ENCODE measurements at regions not wholly inside any gene's neighbourhood (a gene's known extent, or its start where the extent isn't known, plus 50 kb on each side); places are given as distances from the start of the nearest gene placed in this dataset.

- Histone ChIP-seq H3K4me3 (no peak overlapping the region), H3K9me3 (no peaks in the 10 kb centered on the region), H3K4me1 (peaks cover 0 to 28% (median 0%) of the 10 kb centered on the region in 12 donors), H3K36me3 (no peaks in the 10 kb centered on the region), H3K27me3 (no peaks in the 10 kb centered on the region), H3K27ac (no peak overlapping the region)
- DNase-seq (no peak), ATAC-seq (no peak)
- intact Hi-C loops (cut with DNase I): no loop called here
- WGBS, 4 donors: 73 to 82% (median 78%) methylated on average over 8 of the region's 8 CpGs
- TF ChIP-seq POLR2A (IDR thresholded peaks at IDR 0.05) (no peak), CTCF (IDR thresholded peaks at IDR 0.05) (no peak)
Observed at GRCh38 chr5:173744551-173744950, 128.1 kb upstream of the BOD1 start.

- ATAC-seq: peak in 1 of 4 donors; percentile 27
Observed at GRCh38 chr5:173745123-173745522, 128.7 kb upstream of the BOD1 start.

GRCh38 chr5:173745557-173745956, 129.1 kb upstream of the BOD1 start:
- Histone ChIP-seq H3K36me3 (no peaks in the 10 kb centered on the region), H3K27me3 (no peaks in the 10 kb centered on the region), H3K27ac (no peak overlapping the region), H3K9me3 (no peaks in the 10 kb centered on the region), H3K4me3 (no peak overlapping the region), H3K4me1 (peaks cover 0 to 28% (median 0%) of the 10 kb centered on the region in 12 donors)
- intact Hi-C loops (cut with DNase I): loop anchor here in 1 of 10 donors (5.0 kb wide), 1 partner anchor 33 kb away; no protein-coding TSS in a partner anchor
- DNase-seq (no peak), ATAC-seq (no peak)
- TF ChIP-seq POLR2A (IDR thresholded peaks at IDR 0.05) (no peak), CTCF (IDR thresholded peaks at IDR 0.05) (no peak)
- WGBS, 4 donors: 82 to 88% (median 86%) methylated on average over 7 of the region's 7 CpGs

More at GRCh38 chr5:173745123-173745522, 128.7 kb upstream of the BOD1 start:
- intact Hi-C loops (cut with DNase I): loop anchor here in 1 of 10 donors (5.0 kb wide), 1 partner anchor 33 kb away; no protein-coding TSS in a partner anchor
- no peak overlapping the region for H3K27ac ChIP-seq
- no peak for TF ChIP-seq CTCF (IDR thresholded peaks at IDR 0.05)
- no peaks in the 10 kb centered on the region for H3K9me3 ChIP-seq
- 71 to 87% (median 74%) methylated on average over 4 of the region's 4 CpGs for WGBS, 4 donors
- DNase-seq: no peak
- H3K4me1 ChIP-seq: peaks cover 0 to 28% (median 0%) of the 10 kb centered on the region in 12 donors
- H3K4me3 ChIP-seq: no peak overlapping the region
- H3K36me3 ChIP-seq: no peaks in the 10 kb centered on the region
- H3K27me3 ChIP-seq: no peaks in the 10 kb centered on the region

GRCh38 chr5:173746047-173746646, 129.7 kb upstream of the BOD1 start:
- ATAC-seq (no peak), DNase-seq (no peak)
- no peak overlapping the region for H3K27ac ChIP-seq
- H3K36me3 ChIP-seq: no peaks in the 10 kb centered on the region
- intact Hi-C loops (cut with DNase I): loop anchor here in 1 of 10 donors (5.0 kb wide), 1 partner anchor 34 kb away; no protein-coding TSS in a partner anchor
- H3K4me3 ChIP-seq: no peak overlapping the region
- WGBS, 4 donors: 85 to 93% (median 90%) methylated on average over 6 of the region's 6 CpGs
- TF ChIP-seq POLR2A (IDR thresholded peaks at IDR 0.05) (no peak), CTCF (IDR thresholded peaks at IDR 0.05) (no peak)
- peaks cover 0 to 28% (median 0%) of the 10 kb centered on the region in 12 donors for H3K4me1 ChIP-seq
- no peaks in the 10 kb centered on the region for H3K9me3 ChIP-seq
- no peaks in the 10 kb centered on the region for H3K27me3 ChIP-seq

All from heart left ventricle (tissue), 16 donors.